HCT116 (cell line): ENCODE measurements at regions not wholly inside any gene's neighbourhood (a gene's known extent, or its start where the extent isn't known, plus 50 kb on each side); places are given as distances from the start of the nearest gene placed in this dataset.

Experiments used
- ATAC-seq: fragments of 200-7000 bp; cut with Tn5 transposase; 2 replicates; pipeline ENCODE4 v1.9.1; 2020; ENCODE audit warnings: mild to moderate bottlenecking, moderate library complexity
- BruUV-seq: library from RNA; stranded (reverse); fragments of 400-500 nt; replicated peaks from 2 replicates; lab custom pipeline; 2021; lab: Mats Ljungman, UMichigan
- CTCF ChIA-PET: fragments of 300-600 bp; sonication (Branson Sonifier 250); formaldehyde crosslinking; loops from one replicate; lab custom pipeline; 2021; ENCODE audit warnings: antibody characterized with exemption; lab: Charles Lee
- POLR2A ChIA-PET: fragments of 300-600, 350-600 bp; sonication (Branson Sonifier 250); formaldehyde crosslinking; loops from one replicate; lab custom pipeline; 2021; ENCODE audit warnings: antibody characterized with exemption; lab: Charles Lee
- RAD21 ChIA-PET, 2 experiments: fragments of 300-600 bp; sonication (Branson Sonifier 250); formaldehyde crosslinking; loops; one replicate each; lab custom pipeline; 2023; ENCODE audit warnings: low total read pairs in 2 of 2; ENCODE audit not compliant: uncharacterized antibody in 2 of 2, unreplicated experiment in 2 of 2, low non-redundant PET in 1 of 2; lab: Charles Lee
- DNase-seq: peaks from one replicate; pipeline ENCODE4 v3.0.0-alpha.2; 2010; ENCODE audit warnings: low read depth, low spot score
- H2AFZ ChIP-seq: fragments of 200-600 bp; shearing (Covaris generic), sonication (generic); 2 replicates; pipeline ENCODE4 v1.6.1; 2017; ENCODE audit warnings: low read depth, mixed run types, mixed read lengths, antibody characterized with exemption, low read length; ENCODE audit not compliant: poor library complexity, severe bottlenecking
- H3K27ac ChIP-seq: 2 replicates; pipeline ENCODE4 v1.5.1; 2012; ENCODE audit warnings: low read depth, low read length
- H3K27me3 ChIP-seq: fragments of 200-600 bp; sonication (generic); 2 replicates; pipeline ENCODE4 v1.6.1; 2016; ENCODE audit warnings: mixed run types, low read length, mixed read lengths; ENCODE audit not compliant: insufficient read depth
- H3K36me3 ChIP-seq, 2 experiments: fragments of 200-500 bp in 1 of 2; fragments of 200-600 bp in 1 of 2; sonication (Bioruptor generic) in 1 of 2; sonication (generic) in 1 of 2; 2 replicates each; pipeline versions ENCODE4 v1.5.1 to v1.6.1; 2014 to 2016; ENCODE audit warnings: low read length in 2 of 2, inconsistent platforms in 1 of 2, mixed read lengths in 1 of 2, mixed run types in 1 of 2; ENCODE audit not compliant: insufficient read depth in 2 of 2, control insufficient read depth in 1 of 2
- H3K4me1 ChIP-seq, 2 experiments: fragments of 200-600 bp in 1 of 2; sonication (generic) in 1 of 2; 2 replicates each; pipeline versions ENCODE4 v1.5.1 to v1.6.1; 2012 to 2017; ENCODE audit warnings: low read length in 2 of 2, inconsistent platforms in 1 of 2, mild to moderate bottlenecking in 1 of 2, mixed read lengths in 1 of 2, mixed run types in 1 of 2, moderate library complexity in 1 of 2; ENCODE audit not compliant: insufficient read depth in 2 of 2, control insufficient read depth in 1 of 2
- H3K4me2 ChIP-seq: fragments of 200-600 bp; sonication (generic); 2 replicates; pipeline ENCODE4 v1.6.1; 2017; ENCODE audit warnings: mixed run types, low read length, mixed read lengths
- H3K4me3 ChIP-seq, 2 experiments: fragments of 200-600 bp in 1 of 2; sonication (generic) in 1 of 2; replicated peaks in 1 of 2; 2 replicates each; pipeline ENCODE4 v1.5.1; 2011 to 2016; ENCODE audit warnings: low read length in 2 of 2, control low read depth in 1 of 2, low read depth in 1 of 2, mild to moderate bottlenecking in 1 of 2, mixed read lengths in 1 of 2, mixed run types in 1 of 2
- H3K79me2 ChIP-seq: fragments of 200-600 bp; sonication (generic); 2 replicates; pipeline ENCODE4 v1.6.1; 2017; ENCODE audit warnings: mild to moderate bottlenecking, mixed run types, low read length, moderate library complexity, mixed read lengths; ENCODE audit not compliant: insufficient read depth
- H3K9ac ChIP-seq: fragments of 200-600 bp; sonication (generic); 2 replicates; pipeline ENCODE4 v1.6.1; 2016; ENCODE audit warnings: low read length, mixed read lengths
- H3K9me2 ChIP-seq: fragments of 200-600 bp; sonication (generic), shearing (Covaris generic); 2 replicates; pipeline ENCODE4 v1.6.1; 2017; ENCODE audit warnings: mixed run types, mild to moderate bottlenecking, moderate library complexity; ENCODE audit not compliant: insufficient read depth
- H3K9me3 ChIP-seq, 2 experiments: fragments of 200-500 bp in 1 of 2; fragments of 200-600 bp in 1 of 2; sonication (Bioruptor generic) in 1 of 2; sonication (generic) in 1 of 2; 2 replicates each; pipeline ENCODE4 v1.6.1; 2014 to 2017; ENCODE audit warnings: low read length in 2 of 2, mixed read lengths in 2 of 2, inconsistent platforms in 1 of 2, low read depth in 1 of 2, mild to moderate bottlenecking in 1 of 2, mixed run types in 1 of 2, moderate library complexity in 1 of 2; ENCODE audit not compliant: control insufficient read depth in 1 of 2, insufficient read depth in 1 of 2
- H4K20me1 ChIP-seq: fragments of 200-600 bp; sonication (generic), shearing (Covaris generic); 2 replicates; pipeline ENCODE4 v1.6.1; 2017; ENCODE audit warnings: mixed run types, mild to moderate bottlenecking, moderate library complexity; ENCODE audit not compliant: insufficient read depth
- CBX3 ChIP-seq: IDR thresholded peaks from 2 replicates; pipeline ENCODE4 v1.6.1; 2012; ENCODE audit warnings: low read depth
- CTCF ChIP-seq, 3 experiments: fragments of 200-600 bp in 1 of 3; sonication (generic) in 1 of 3; IDR thresholded peaks in 2 of 3; conservative IDR thresholded peaks in 1 of 3; 2 replicates each; pipeline ENCODE4 v1.5.1; 2012 to 2017; ENCODE audit warnings: low read depth in 2 of 3, low read length in 2 of 3, antibody characterized with exemption in 1 of 3, borderline replicate concordance in 1 of 3, control low read depth in 1 of 3, mild to moderate bottlenecking in 1 of 3, mixed read lengths in 1 of 3, mixed run types in 1 of 3, moderate library complexity in 1 of 3; ENCODE audit not compliant: insufficient read depth in 1 of 3
- EGR1 ChIP-seq: IDR thresholded peaks from 2 replicates; pipeline ENCODE4 v1.6.1; 2012; ENCODE audit warnings: low read depth
- ELF1 ChIP-seq: IDR thresholded peaks from 2 replicates; pipeline ENCODE4 v1.6.1; 2012; ENCODE audit warnings: low read depth, borderline replicate concordance
- EZH2 ChIP-seq: fragments of 200-600 bp; sonication (generic); IDR thresholded peaks from 2 replicates; pipeline ENCODE4 v1.6.1; 2017; ENCODE audit warnings: antibody characterized with exemption, mixed run types
- FOSL1 ChIP-seq: IDR thresholded peaks from 2 replicates; pipeline ENCODE4 v1.6.1; 2012; ENCODE audit warnings: low read depth
- JUND ChIP-seq: IDR thresholded peaks from 2 replicates; pipeline ENCODE4 v1.6.1; 2012
- MAX ChIP-seq: IDR thresholded peaks from 2 replicates; pipeline ENCODE4 v1.6.1; 2012
- POLR2A ChIP-seq: IDR thresholded peaks from 2 replicates; pipeline ENCODE4 v1.7.0; 2011; ENCODE audit warnings: borderline replicate concordance; ENCODE audit not compliant: insufficient read depth, insufficient read length; ENCODE audit errors: extremely low read depth
- POLR2AphosphoS5 ChIP-seq: IDR thresholded peaks from 2 replicates; pipeline ENCODE4 v1.6.1; 2011; ENCODE audit warnings: mild to moderate bottlenecking, low read depth, low read length, moderate library complexity
- RAD21 ChIP-seq: IDR thresholded peaks from 2 replicates; pipeline ENCODE4 v1.6.1; 2012; ENCODE audit warnings: low read depth, mild to moderate bottlenecking
- SIN3A ChIP-seq: IDR thresholded peaks from 2 replicates; pipeline ENCODE4 v1.6.1; 2012; ENCODE audit warnings: low read depth
- SP1 ChIP-seq: IDR thresholded peaks from 2 replicates; pipeline ENCODE4 v1.6.1; 2012; ENCODE audit warnings: low read depth
- TCF7L2 ChIP-seq: IDR thresholded peaks from 2 replicates; pipeline ENCODE4 v1.7.0; 2011; ENCODE audit warnings: borderline replicate concordance, inconsistent platforms; ENCODE audit not compliant: insufficient read depth, insufficient read length; ENCODE audit errors: extremely low read depth
- YY1 ChIP-seq: IDR thresholded peaks from 2 replicates; pipeline ENCODE4 v1.6.1; 2011; ENCODE audit warnings: low read length, low read depth, moderate library complexity, mild to moderate bottlenecking; ENCODE audit not compliant: insufficient replicate concordance; ENCODE audit errors: extremely low read depth
- ZBTB33 ChIP-seq: IDR thresholded peaks from 2 replicates; pipeline ENCODE4 v1.6.1; 2011; ENCODE audit warnings: mild to moderate bottlenecking, low read length, moderate library complexity; ENCODE audit not compliant: insufficient replicate concordance; ENCODE audit errors: extremely low read depth
- ZFX ChIP-seq: fragments of 450-650 bp; IDR thresholded peaks from 2 replicates; pipeline ENCODE4 v1.6.1; 2017
- intact Hi-C: fragments of 100-400 bp; cut with micrococcal nuclease; formaldehyde crosslinking; loops from 2 replicates; pipeline ENCODE4 v1.10.0; 2022

DNA sequence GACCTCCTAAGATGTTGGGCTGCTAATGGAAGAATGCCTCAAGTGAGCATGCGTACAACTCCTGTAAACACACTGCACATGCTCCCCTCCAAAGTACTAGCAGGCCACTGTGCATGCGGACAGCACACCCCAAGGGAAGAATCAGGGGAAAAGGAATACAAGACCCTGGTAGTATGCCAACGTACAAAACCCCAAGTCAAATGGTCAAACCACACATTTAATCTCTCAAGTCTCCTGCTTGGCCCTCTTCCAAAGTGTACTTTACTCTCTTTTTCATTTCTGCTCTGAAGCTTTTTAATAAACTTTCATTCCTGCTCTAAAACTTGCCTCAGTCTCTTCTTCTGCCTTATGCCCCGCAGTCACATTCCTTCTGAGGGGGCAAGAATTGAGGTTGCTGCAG is 466.4 kb downstream of the DMRTA1 start (continued):
- no peak for TF ChIP-seq ZBTB33
- no peak for TF ChIP-seq RAD21

- BruUV-seq = no TSS peak
- RAD21 ChIA-PET = no interaction called here
- TF ChIP-seq POLR2A = no peak
- TF ChIP-seq RAD21 = no peak
- TF ChIP-seq POLR2AphosphoS5 = no peak
- no peak for TF ChIP-seq ZFX
- TF ChIP-seq JUND = no peak
- TF ChIP-seq EZH2 = no peak
- no peak for TF ChIP-seq SP1
- no peak for TF ChIP-seq ELF1
- TF ChIP-seq TCF7L2 = no peak
- no peak for TF ChIP-seq ZBTB33
- no peak for TF ChIP-seq SIN3A
- TF ChIP-seq FOSL1 = no peak
- TF ChIP-seq CTCF (IDR thresholded peaks at IDR 0.05 in 2 of 3, conservative IDR thresholded peaks at IDR 0.05 in 1 of 3; ENCODE audit: borderline replicate concordance in 1 of 3, insufficient read depth in 1 of 3, low read depth in 2 of 3, low read length in 2 of 3) = no peak
- no peak for TF ChIP-seq CBX3
- TF ChIP-seq EGR1 = no peak
- no peak for TF ChIP-seq YY1
- TF ChIP-seq MAX = no peak
Measured at GRCh38 chr9:22913518-22913917, 466.9 kb downstream of the DMRTA1 start.

More at GRCh38 chr9:22913518-22913917, 466.9 kb downstream of the DMRTA1 start:
- Histone ChIP-seq H3K4me1 (no peaks in the 10 kb centered on the region), H3K79me2 (no peaks in the 10 kb centered on the region), H3K9ac (no peak overlapping the region), H2AFZ (no peak overlapping the region), H3K27me3 (no peaks in the 10 kb centered on the region), H3K9me3 (peaks cover 3 to 10% of the 10 kb centered on the region in 2 experiments; a peak in 3 of 4 replicates), H4K20me1 (no peaks in the 10 kb centered on the region), H3K27ac (no peak overlapping the region), H3K36me3 (no peaks in the 10 kb centered on the region), H3K4me3 (no peak overlapping the region), H3K9me2 (no peaks in the 10 kb centered on the region), H3K4me2 (no peak overlapping the region)
- no peak for DNase-seq
- no peak for ATAC-seq
- intact Hi-C loops = no loop called here
- ChIA-PET CTCF (no interaction called here), POLR2A (no interaction called here)
